GM12874 (cell line): ENCODE measurements at regions not wholly inside any gene's neighbourhood (a gene's known extent, or its start where the extent isn't known, plus 50 kb on each side); places are given as distances from the start of the nearest gene placed in this dataset.

Experiments used
- CTCF ChIP-seq: IDR thresholded peaks from 2 replicates; pipeline ENCODE4 v1.5.1; 2011; ENCODE audit warnings: low read depth, mild to moderate bottlenecking, control low read depth, low read length, moderate library complexity; ENCODE audit not compliant: insufficient read depth

- no peak for TF ChIP-seq CTCF
These were observed 1214.9 kb upstream of the IGFBP7 start for GRCh38 chr4:58325070-58325469.

- TF ChIP-seq CTCF = no peak
These were observed 1203.3 kb upstream of the IGFBP7 start for GRCh38 chr4:58313444-58313843.

GRCh38 chr4:58303456-58303855 lies 1193.3 kb upstream of the IGFBP7 start:
- no peak for TF ChIP-seq CTCF

GRCh38 chr4:58301376-58301999 lies 1191.3 kb upstream of the IGFBP7 start:
- no peak for TF ChIP-seq CTCF

GRCh38 chr4:58286335-58286734 lies 1176.2 kb upstream of the IGFBP7 start:
- no peak for TF ChIP-seq CTCF

- TF ChIP-seq CTCF = no peak
These were observed 1165.7 kb upstream of the IGFBP7 start for GRCh38 chr4:58275856-58276255.

- TF ChIP-seq CTCF = no peak
These were observed 1164.4 kb upstream of the IGFBP7 start for GRCh38 chr4:58274553-58274952.
